ENCODE measurements at regions not wholly inside any gene's neighbourhood (a gene's known extent, or its start where the extent isn't known, plus 50 kb on each side); places are given as distances from the start of the nearest gene placed in this dataset.

DNA sequence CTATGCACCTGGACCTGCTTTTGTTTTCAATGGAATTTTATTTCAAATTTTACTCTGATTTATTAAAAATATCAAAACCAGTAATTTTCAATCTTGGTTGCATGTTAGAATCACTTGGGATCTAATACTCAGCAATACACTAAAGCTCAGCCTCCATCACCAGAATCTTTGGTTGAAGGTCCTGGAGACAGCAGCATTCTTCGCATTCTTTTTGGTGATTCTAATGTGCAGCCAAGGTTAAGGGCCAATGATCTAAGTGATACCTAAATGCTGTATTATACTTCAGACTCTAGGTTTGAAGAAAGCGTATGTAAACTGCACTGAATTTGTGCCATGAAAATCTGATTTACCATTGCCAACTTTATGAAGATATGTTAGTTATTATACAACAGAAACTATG is 493.1 kb downstream of the XIRP2 start:
- TF ChIP-seq, protein P1, sequence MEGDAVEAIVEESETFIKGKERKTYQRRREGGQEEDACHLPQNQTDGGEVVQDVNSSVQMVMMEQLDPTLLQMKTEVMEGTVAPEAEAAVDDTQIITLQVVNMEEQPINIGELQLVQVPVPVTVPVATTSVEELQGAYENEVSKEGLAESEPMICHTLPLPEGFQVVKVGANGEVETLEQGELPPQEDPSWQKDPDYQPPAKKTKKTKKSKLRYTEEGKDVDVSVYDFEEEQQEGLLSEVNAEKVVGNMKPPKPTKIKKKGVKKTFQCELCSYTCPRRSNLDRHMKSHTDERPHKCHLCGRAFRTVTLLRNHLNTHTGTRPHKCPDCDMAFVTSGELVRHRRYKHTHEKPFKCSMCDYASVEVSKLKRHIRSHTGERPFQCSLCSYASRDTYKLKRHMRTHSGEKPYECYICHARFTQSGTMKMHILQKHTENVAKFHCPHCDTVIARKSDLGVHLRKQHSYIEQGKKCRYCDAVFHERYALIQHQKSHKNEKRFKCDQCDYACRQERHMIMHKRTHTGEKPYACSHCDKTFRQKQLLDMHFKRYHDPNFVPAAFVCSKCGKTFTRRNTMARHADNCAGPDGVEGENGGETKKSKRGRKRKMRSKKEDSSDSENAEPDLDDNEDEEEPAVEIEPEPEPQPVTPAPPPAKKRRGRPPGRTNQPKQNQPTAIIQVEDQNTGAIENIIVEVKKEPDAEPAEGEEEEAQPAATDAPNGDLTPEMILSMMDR (IDR thresholded peaks at IDR 0.05): no peak
- no peak for TF ChIP-seq POLR2AphosphoS5 (IDR thresholded peaks at IDR 0.05)
- TF ChIP-seq POLR2A (IDR thresholded peaks at IDR 0.05): no peak

All from transverse colon (tissue), 4 donors.